ENCODE measurements at regions not wholly inside any gene's neighbourhood (a gene's known extent, or its start where the extent isn't known, plus 50 kb on each side); places are given as distances from the start of the nearest gene placed in this dataset.

DNA sequence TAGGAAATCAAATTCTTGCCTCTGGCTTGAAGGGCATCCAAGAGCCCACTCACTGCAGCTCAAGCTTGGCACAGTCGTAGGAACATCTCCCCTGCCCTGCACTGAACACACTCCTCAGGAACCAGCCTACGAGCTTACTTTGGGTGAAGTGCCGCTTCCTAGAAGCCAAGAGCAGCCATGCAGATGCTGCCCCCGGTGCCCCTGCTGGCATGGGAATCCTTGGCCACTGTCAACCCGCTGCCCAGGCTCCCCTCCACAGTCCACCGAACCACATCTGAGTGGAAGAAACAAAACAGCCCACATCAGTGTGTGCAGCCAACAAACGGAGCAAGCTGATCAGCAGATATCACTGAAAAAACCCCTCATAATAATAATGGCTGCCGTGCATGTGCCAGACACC, 89.8 kb downstream of the TMEM215 start:
- Histone ChIP-seq H3K36me3 (no peaks in the 10 kb centered on the region), H3K9me3 (no peaks in the 10 kb centered on the region)

DNA sequence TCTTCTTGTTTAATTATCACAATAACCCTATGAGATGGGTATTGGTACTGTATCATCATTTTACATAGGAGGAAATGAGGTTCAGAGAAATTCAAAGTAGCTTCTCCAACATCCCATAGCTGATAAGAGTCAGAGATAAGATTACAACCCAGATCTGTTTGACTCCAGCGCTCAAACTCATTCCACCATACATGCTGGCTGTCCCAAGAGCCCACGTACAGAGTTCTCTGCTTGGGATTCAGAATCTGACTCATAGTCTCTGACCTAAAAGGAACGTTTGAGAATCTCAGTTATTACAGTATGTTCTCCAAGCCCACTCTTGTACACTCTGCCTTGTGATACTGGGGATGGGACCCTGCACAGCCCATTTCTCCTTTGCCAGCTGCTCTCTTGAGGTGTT, 90.2 kb downstream of the TMEM215 start:
- Histone ChIP-seq H3K27ac (no peak overlapping the region), H3K27me3 (no peaks in the 10 kb centered on the region), H3K4me1 (no peaks in the 10 kb centered on the region), H3K9me3 (no peaks in the 10 kb centered on the region), H3K36me3 (no peaks in the 10 kb centered on the region), H3K4me3 (no peak overlapping the region)
- ATAC-seq (ENCODE audit: low FRiP score in 2 of 2), result no peak
- 63 to 82% methylated on average over 2 to 3 of the region's 3 CpGs for whole genome bisulfite sequencing, 2 donors
- DNase-seq, result no peak
- TF ChIP-seq, protein P1, sequence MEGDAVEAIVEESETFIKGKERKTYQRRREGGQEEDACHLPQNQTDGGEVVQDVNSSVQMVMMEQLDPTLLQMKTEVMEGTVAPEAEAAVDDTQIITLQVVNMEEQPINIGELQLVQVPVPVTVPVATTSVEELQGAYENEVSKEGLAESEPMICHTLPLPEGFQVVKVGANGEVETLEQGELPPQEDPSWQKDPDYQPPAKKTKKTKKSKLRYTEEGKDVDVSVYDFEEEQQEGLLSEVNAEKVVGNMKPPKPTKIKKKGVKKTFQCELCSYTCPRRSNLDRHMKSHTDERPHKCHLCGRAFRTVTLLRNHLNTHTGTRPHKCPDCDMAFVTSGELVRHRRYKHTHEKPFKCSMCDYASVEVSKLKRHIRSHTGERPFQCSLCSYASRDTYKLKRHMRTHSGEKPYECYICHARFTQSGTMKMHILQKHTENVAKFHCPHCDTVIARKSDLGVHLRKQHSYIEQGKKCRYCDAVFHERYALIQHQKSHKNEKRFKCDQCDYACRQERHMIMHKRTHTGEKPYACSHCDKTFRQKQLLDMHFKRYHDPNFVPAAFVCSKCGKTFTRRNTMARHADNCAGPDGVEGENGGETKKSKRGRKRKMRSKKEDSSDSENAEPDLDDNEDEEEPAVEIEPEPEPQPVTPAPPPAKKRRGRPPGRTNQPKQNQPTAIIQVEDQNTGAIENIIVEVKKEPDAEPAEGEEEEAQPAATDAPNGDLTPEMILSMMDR (IDR thresholded peaks at IDR 0.05), result no peak
- TF ChIP-seq EP300 (IDR thresholded peaks at IDR 0.05), result no peak
- TF ChIP-seq POLR2AphosphoS5 (IDR thresholded peaks at IDR 0.05), result no peak
- TF ChIP-seq POLR2A (IDR thresholded peaks at IDR 0.05), result no peak

More for the DNA sequence above, 89.8 kb downstream of the TMEM215 start:
- H3K4me1 ChIP-seq, result no peaks in the 10 kb centered on the region
- H3K27ac ChIP-seq, result no peak overlapping the region
- no peak for TF ChIP-seq POLR2AphosphoS5 (IDR thresholded peaks at IDR 0.05)
- no peak for TF ChIP-seq POLR2A (IDR thresholded peaks at IDR 0.05)
- TF ChIP-seq EP300 (IDR thresholded peaks at IDR 0.05), result no peak
- TF ChIP-seq, protein P1 (IDR thresholded peaks at IDR 0.05), result no peak
- WGBS, 2 donors, result 77 to 87% methylated on average over 8 of the region's 8 CpGs
- H3K27me3 ChIP-seq, result no peaks in the 10 kb centered on the region
- ATAC-seq (ENCODE audit: low FRiP score in 2 of 2), result no peak
- DNase-seq, result no peak
- no peak overlapping the region for H3K4me3 ChIP-seq

DNA sequence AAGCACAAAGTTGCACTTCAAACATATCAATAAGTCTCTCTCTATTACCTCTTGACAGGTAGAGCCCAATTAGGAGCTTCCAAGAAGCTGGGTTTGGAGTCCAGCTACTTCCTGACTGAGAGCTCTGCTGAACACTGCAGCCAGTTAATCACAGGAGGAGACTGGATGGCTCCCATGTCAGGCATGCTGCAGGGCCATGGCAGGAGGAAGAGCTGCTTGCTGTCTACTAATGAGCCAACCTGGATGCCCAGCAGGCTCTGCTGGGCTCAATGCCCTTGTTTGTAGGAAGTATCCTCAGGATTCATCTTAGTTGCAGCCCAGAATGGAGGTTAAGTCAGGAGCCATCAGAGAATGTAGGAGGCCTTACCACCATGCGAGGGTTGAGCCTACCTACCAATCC, 91.9 kb downstream of the TMEM215 start:
- no peak for ATAC-seq (ENCODE audit: low FRiP score in 2 of 2)
- no peak for TF ChIP-seq POLR2A (IDR thresholded peaks at IDR 0.05)
- TF ChIP-seq, protein P1 (IDR thresholded peaks at IDR 0.05), result no peak
- TF ChIP-seq EP300 (IDR thresholded peaks at IDR 0.05), result no peak
- TF ChIP-seq POLR2AphosphoS5 (IDR thresholded peaks at IDR 0.05), result no peak
- no peaks in the 10 kb centered on the region for H3K36me3 ChIP-seq
- no peak overlapping the region for H3K4me3 ChIP-seq
- H3K27me3 ChIP-seq, result no peaks in the 10 kb centered on the region
- WGBS, 2 donors, result 94 to 100% methylated on average over 1 of the region's 1 CpG
- H3K4me1 ChIP-seq, result no peaks in the 10 kb centered on the region
- H3K9me3 ChIP-seq, result no peaks in the 10 kb centered on the region
- no peak overlapping the region for H3K27ac ChIP-seq
- DNase-seq, result no peak

DNA sequence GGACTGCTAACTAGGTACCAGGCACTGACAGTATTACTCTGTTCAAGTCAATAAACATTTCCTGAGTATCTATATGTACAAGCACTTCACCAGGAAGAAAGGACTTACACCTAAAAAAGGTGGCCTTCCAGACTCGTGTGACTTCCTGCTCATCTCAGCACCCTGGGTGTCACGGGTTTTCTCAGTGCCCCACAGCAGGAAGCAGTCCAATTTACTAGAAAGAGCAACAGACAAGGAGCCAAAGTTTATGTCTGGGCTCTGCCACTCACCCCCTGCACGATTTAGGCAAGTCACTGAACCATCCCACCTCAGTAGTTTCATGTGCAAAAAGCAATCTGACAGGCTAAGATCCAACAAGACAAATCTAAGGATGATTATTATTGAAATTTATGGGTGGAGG, 92.4 kb downstream of the TMEM215 start:
- DNase-seq (no peak), ATAC-seq (ENCODE audit: low FRiP score in 2 of 2) (no peak)
- Histone ChIP-seq H3K9me3 (no peaks in the 10 kb centered on the region), H3K27me3 (no peaks in the 10 kb centered on the region), H3K4me1 (no peaks in the 10 kb centered on the region), H3K27ac (no peak overlapping the region), H3K36me3 (no peaks in the 10 kb centered on the region), H3K4me3 (no peak overlapping the region)
- TF ChIP-seq POLR2AphosphoS5 (IDR thresholded peaks at IDR 0.05) (no peak), POLR2A (IDR thresholded peaks at IDR 0.05) (no peak), EP300 (IDR thresholded peaks at IDR 0.05) (no peak)
- TF ChIP-seq, protein P1 (IDR thresholded peaks at IDR 0.05), result no peak
- WGBS, 2 donors, result 44 to 52% methylated on average over 3 of the region's 3 CpGs

DNA sequence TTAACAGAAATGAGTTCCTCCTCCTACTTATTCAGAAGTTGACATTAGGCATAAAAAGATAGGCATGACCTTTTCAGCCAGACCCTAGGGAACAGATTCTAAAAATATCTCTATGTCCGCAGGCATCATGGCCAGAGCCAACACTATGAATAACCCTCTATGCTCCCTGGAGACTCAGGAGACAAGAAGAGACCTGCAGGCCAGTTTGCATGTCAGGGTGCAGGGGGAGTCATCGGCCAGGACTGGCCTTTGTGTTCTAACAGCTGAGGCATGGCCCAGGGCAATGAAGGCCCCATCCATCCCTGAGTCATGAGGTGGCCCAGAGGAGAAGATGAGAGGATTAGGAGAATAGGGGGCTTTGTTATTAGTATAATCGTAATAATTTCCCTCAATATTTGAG, 93.8 kb downstream of the TMEM215 start:
- no peaks in the 10 kb centered on the region for H3K4me1 ChIP-seq
- no peaks in the 10 kb centered on the region for H3K9me3 ChIP-seq
- DNase-seq, result no peak
- TF ChIP-seq EP300 (IDR thresholded peaks at IDR 0.05) (no peak), POLR2AphosphoS5 (IDR thresholded peaks at IDR 0.05) (no peak), POLR2A (IDR thresholded peaks at IDR 0.05) (no peak)
- TF ChIP-seq, protein P1 (IDR thresholded peaks at IDR 0.05), result no peak
- WGBS, 2 donors, result 68 to 79% methylated on average over 3 of the region's 3 CpGs
- H3K27me3 ChIP-seq, result no peaks in the 10 kb centered on the region
- ATAC-seq (ENCODE audit: low FRiP score in 2 of 2), result no peak
- H3K27ac ChIP-seq, result no peak overlapping the region
- H3K4me3 ChIP-seq, result no peak overlapping the region
- no peaks in the 10 kb centered on the region for H3K36me3 ChIP-seq
